LNCaP clone FGC (cell line): ENCODE measurements at regions not wholly inside any gene's neighbourhood (a gene's known extent, or its start where the extent isn't known, plus 50 kb on each side); places are given as distances from the start of the nearest gene placed in this dataset.

Experiments
- DNase-seq: peaks from one replicate; pipeline ENCODE4 v3.0.0-alpha.2; 2011; ENCODE audit warnings: low read depth
- H3K4me3 ChIP-seq: 2 replicates; pipeline ENCODE4 v1.5.1; 2011; ENCODE audit warnings: mild to moderate bottlenecking, low read depth, low read length, control low read depth
- CTCF ChIP-seq: IDR thresholded peaks from 2 replicates; pipeline ENCODE4 v1.5.1; 2012; ENCODE audit warnings: mild to moderate bottlenecking; ENCODE audit not compliant: control insufficient read depth, insufficient read depth; ENCODE audit errors: extremely low read depth

GRCh38 chr4:13067077-13067476, 417.1 kb downstream of the RAB28 start:
- no peak overlapping the region for H3K4me3 ChIP-seq
- no peak for TF ChIP-seq CTCF
- DNase-seq = no peak

- H3K4me3 ChIP-seq = no peak overlapping the region
- no peak for TF ChIP-seq CTCF
- DNase-seq = no peak
Observed at GRCh38 chr4:13059019-13059418, 425.1 kb downstream of the RAB28 start.

- DNase-seq = no peak
- H3K4me3 ChIP-seq = no peak overlapping the region
- TF ChIP-seq CTCF = no peak
Observed at GRCh38 chr4:13056630-13057189, 427.4 kb downstream of the RAB28 start.

- DNase-seq = no peak
- TF ChIP-seq CTCF = no peak
- no peak overlapping the region for H3K4me3 ChIP-seq
Observed at GRCh38 chr4:13054420-13054970, 429.6 kb downstream of the RAB28 start.

- DNase-seq = no peak
- no peak for TF ChIP-seq CTCF
- no peak overlapping the region for H3K4me3 ChIP-seq
Observed at GRCh38 chr4:13047591-13047990, 436.5 kb downstream of the RAB28 start.

- no peak overlapping the region for H3K4me3 ChIP-seq
- no peak for TF ChIP-seq CTCF
- no peak for DNase-seq
Observed at GRCh38 chr4:13036841-13037240, 447.3 kb downstream of the RAB28 start.

GRCh38 chr4:13032936-13033335, 451.2 kb downstream of the RAB28 start:
- no peak for TF ChIP-seq CTCF
- H3K4me3 ChIP-seq = no peak overlapping the region
- DNase-seq = no peak
